ENCODE measurements at regions not wholly inside any gene's neighbourhood (a gene's known extent, or its start where the extent isn't known, plus 50 kb on each side); places are given as distances from the start of the nearest gene placed in this dataset.
"Not testable (repeated sequence)": the region's sequence is repeated elsewhere in the genome, so short reads cannot be mapped to it uniquely, and the experiment has no call there.

GRCh38 chr4:124144238-124144654 is 568.3 kb downstream of the ANKRD50 start:
- no peak overlapping the region for H3K4me3 Mint-ChIP-seq (ENCODE audit: low read depth)
- no peak overlapping the region for H3K27ac Mint-ChIP-seq
- no peak for DNase-seq (ENCODE audit: low spot score)
- no peaks in the 10 kb centered on the region for H3K27me3 Mint-ChIP-seq (ENCODE audit: low read depth)
- intact Hi-C loops (cut with micrococcal nuclease) = no loop called here
- no peaks in the 10 kb centered on the region for H3K4me1 Mint-ChIP-seq (ENCODE audit: low read depth)
- no peaks in the 10 kb centered on the region for H3K9me3 Mint-ChIP-seq
- H3K36me3 Mint-ChIP-seq (ENCODE audit: low read depth) = no peaks in the 10 kb centered on the region

- Mint-ChIP-seq H3K9me3 (no peaks in the 10 kb centered on the region), H3K4me1 (ENCODE audit: low read depth) (no peaks in the 10 kb centered on the region), H3K4me3 (ENCODE audit: low read depth) (no peak overlapping the region), H3K27ac (no peak overlapping the region), H3K36me3 (ENCODE audit: low read depth) (no peaks in the 10 kb centered on the region), H3K27me3 (ENCODE audit: low read depth) (no peaks in the 10 kb centered on the region)
- intact Hi-C loops (cut with micrococcal nuclease) = no loop called here
- DNase-seq (ENCODE audit: low spot score) = no peak
These were observed 566.5 kb downstream of the ANKRD50 start for GRCh38 chr4:124146068-124146467.

- intact Hi-C loops (cut with micrococcal nuclease) = no loop called here
- Mint-ChIP-seq H3K27ac (no peak overlapping the region), H3K4me3 (ENCODE audit: low read depth) (no peak overlapping the region), H3K36me3 (ENCODE audit: low read depth) (no peaks in the 10 kb centered on the region), H3K9me3 (no peaks in the 10 kb centered on the region), H3K27me3 (ENCODE audit: low read depth) (no peaks in the 10 kb centered on the region), H3K4me1 (ENCODE audit: low read depth) (no peaks in the 10 kb centered on the region)
- DNase-seq (ENCODE audit: low spot score) = no peak
These were observed 561.5 kb downstream of the ANKRD50 start for GRCh38 chr4:124151031-124151430.

GRCh38 chr4:124152132-124152531 is 560.4 kb downstream of the ANKRD50 start:
- Mint-ChIP-seq H3K4me3 (ENCODE audit: low read depth) (no peak overlapping the region), H3K9me3 (no peaks in the 10 kb centered on the region), H3K27ac (no peak overlapping the region), H3K4me1 (ENCODE audit: low read depth) (no peaks in the 10 kb centered on the region), H3K36me3 (ENCODE audit: low read depth) (no peaks in the 10 kb centered on the region), H3K27me3 (ENCODE audit: low read depth) (no peaks in the 10 kb centered on the region)
- intact Hi-C loops (cut with micrococcal nuclease) = no loop called here
- no peak for DNase-seq (ENCODE audit: low spot score)

GRCh38 chr4:124155239-124155638 is 557.3 kb downstream of the ANKRD50 start:
- no peaks in the 10 kb centered on the region for H3K4me1 Mint-ChIP-seq (ENCODE audit: low read depth)
- H3K36me3 Mint-ChIP-seq (ENCODE audit: low read depth) = no peaks in the 10 kb centered on the region
- DNase-seq (ENCODE audit: low spot score) = no peak
- H3K27me3 Mint-ChIP-seq (ENCODE audit: low read depth) = no peaks in the 10 kb centered on the region
- H3K9me3 Mint-ChIP-seq = no peaks in the 10 kb centered on the region
- H3K27ac Mint-ChIP-seq = no peak overlapping the region
- H3K4me3 Mint-ChIP-seq (ENCODE audit: low read depth) = no peak overlapping the region
- intact Hi-C loops (cut with micrococcal nuclease) = no loop called here

GRCh38 chr4:124157396-124158083 is 555.0 kb downstream of the ANKRD50 start:
- H3K36me3 Mint-ChIP-seq (ENCODE audit: low read depth) = no peaks in the 10 kb centered on the region
- no peaks in the 10 kb centered on the region for H3K27me3 Mint-ChIP-seq (ENCODE audit: low read depth)
- no peak for DNase-seq (ENCODE audit: low spot score)
- no peaks in the 10 kb centered on the region for H3K4me1 Mint-ChIP-seq (ENCODE audit: low read depth)
- H3K27ac Mint-ChIP-seq = no peak overlapping the region
- intact Hi-C loops (cut with micrococcal nuclease) = no loop called here
- no peaks in the 10 kb centered on the region for H3K9me3 Mint-ChIP-seq
- no peak overlapping the region for H3K4me3 Mint-ChIP-seq (ENCODE audit: low read depth)

GRCh38 chr4:124163401-124163800 is 549.1 kb downstream of the ANKRD50 start:
- Mint-ChIP-seq H3K27ac (no peak overlapping the region), H3K4me3 (ENCODE audit: low read depth) (no peak overlapping the region)

GRCh38 chr4:124167602-124168001 is 544.9 kb downstream of the ANKRD50 start:
- no peak overlapping the region for H3K4me3 Mint-ChIP-seq (ENCODE audit: low read depth)
- DNase-seq (ENCODE audit: low spot score) = no peak
- no peaks in the 10 kb centered on the region for H3K4me1 Mint-ChIP-seq (ENCODE audit: low read depth)
- intact Hi-C loops (cut with micrococcal nuclease) = no loop called here
- no peaks in the 10 kb centered on the region for H3K27me3 Mint-ChIP-seq (ENCODE audit: low read depth)
- H3K36me3 Mint-ChIP-seq (ENCODE audit: low read depth) = no peaks in the 10 kb centered on the region
- no peak overlapping the region for H3K27ac Mint-ChIP-seq
- no peaks in the 10 kb centered on the region for H3K9me3 Mint-ChIP-seq

More at GRCh38 chr4:124163401-124163800, 549.1 kb downstream of the ANKRD50 start:
- H3K36me3 Mint-ChIP-seq (ENCODE audit: low read depth) = no peaks in the 10 kb centered on the region
- H3K27me3 Mint-ChIP-seq (ENCODE audit: low read depth) = no peaks in the 10 kb centered on the region
- no peaks in the 10 kb centered on the region for H3K4me1 Mint-ChIP-seq (ENCODE audit: low read depth)
- no peaks in the 10 kb centered on the region for H3K9me3 Mint-ChIP-seq
- DNase-seq (ENCODE audit: low spot score) = no peak
- intact Hi-C loops (cut with micrococcal nuclease) = no loop called here

GRCh38 chr4:124169524-124169923 is 543.0 kb downstream of the ANKRD50 start:
- DNase-seq (ENCODE audit: low spot score); H3K36me3 Mint-ChIP-seq (ENCODE audit: low read depth); H3K9me3 Mint-ChIP-seq; H3K27ac Mint-ChIP-seq; H3K4me1 Mint-ChIP-seq (ENCODE audit: low read depth); H3K27me3 Mint-ChIP-seq (ENCODE audit: low read depth); H3K4me3 Mint-ChIP-seq (ENCODE audit: low read depth); intact Hi-C loops (cut with micrococcal nuclease): not testable (repeated sequence)

GRCh38 chr4:124173912-124174311 is 538.6 kb downstream of the ANKRD50 start:
- Mint-ChIP-seq H3K27ac (no peak overlapping the region), H3K9me3 (no peaks in the 10 kb centered on the region), H3K4me1 (ENCODE audit: low read depth) (no peaks in the 10 kb centered on the region), H3K4me3 (ENCODE audit: low read depth) (no peak overlapping the region), H3K36me3 (ENCODE audit: low read depth) (no peaks in the 10 kb centered on the region), H3K27me3 (ENCODE audit: low read depth) (no peaks in the 10 kb centered on the region)
- DNase-seq (ENCODE audit: low spot score) = no peak
- intact Hi-C loops (cut with micrococcal nuclease) = no loop called here

GRCh38 chr4:124177647-124178425 is 534.7 kb downstream of the ANKRD50 start:
- Mint-ChIP-seq H3K27ac (no peak overlapping the region), H3K36me3 (ENCODE audit: low read depth) (no peaks in the 10 kb centered on the region), H3K9me3 (no peaks in the 10 kb centered on the region), H3K4me1 (ENCODE audit: low read depth) (no peaks in the 10 kb centered on the region), H3K27me3 (ENCODE audit: low read depth) (no peaks in the 10 kb centered on the region), H3K4me3 (ENCODE audit: low read depth) (no peak overlapping the region)
- no peak for DNase-seq (ENCODE audit: low spot score)
- intact Hi-C loops (cut with micrococcal nuclease) = no loop called here

GRCh38 chr4:124178449-124179021 is 534.0 kb downstream of the ANKRD50 start:
- H3K36me3 Mint-ChIP-seq (ENCODE audit: low read depth) = no peaks in the 10 kb centered on the region
- DNase-seq (ENCODE audit: low spot score) = no peak
- H3K27ac Mint-ChIP-seq = no peak overlapping the region
- H3K4me1 Mint-ChIP-seq (ENCODE audit: low read depth) = no peaks in the 10 kb centered on the region
- no peak overlapping the region for H3K4me3 Mint-ChIP-seq (ENCODE audit: low read depth)
- H3K27me3 Mint-ChIP-seq (ENCODE audit: low read depth) = no peaks in the 10 kb centered on the region
- intact Hi-C loops (cut with micrococcal nuclease) = no loop called here
- H3K9me3 Mint-ChIP-seq = no peaks in the 10 kb centered on the region

- DNase-seq (ENCODE audit: low spot score) = no peak
- Mint-ChIP-seq H3K4me1 (ENCODE audit: low read depth) (no peaks in the 10 kb centered on the region), H3K36me3 (ENCODE audit: low read depth) (no peaks in the 10 kb centered on the region), H3K4me3 (ENCODE audit: low read depth) (no peak overlapping the region), H3K9me3 (no peaks in the 10 kb centered on the region), H3K27me3 (ENCODE audit: low read depth) (no peaks in the 10 kb centered on the region), H3K27ac (no peak overlapping the region)
- intact Hi-C loops (cut with micrococcal nuclease) = no loop called here
These were observed 532.9 kb downstream of the ANKRD50 start for GRCh38 chr4:124179506-124180186.

Measured in activated T-helper 2 cell treated with anti-CD3 and anti-CD28 coated beads, Interferon-gamma antibody, Interleukin-2, Interleukin-4, amounts not matched to agents 10 μg/mL and 5 μg/mL and 100 μg/mL, durations not matched to agents 14 hours and 24 hours and 36 hours (primary cell).